ENCODE measurements at regions not wholly inside any gene's neighbourhood (a gene's known extent, or its start where the extent isn't known, plus 50 kb on each side); places are given as distances from the start of the nearest gene placed in this dataset.

- no peak for FAIRE-seq
Observed at GRCh38 chr14:71365361-71365760, 458.1 kb downstream of the PCNX1 start.

- FAIRE-seq: no peak
Observed at GRCh38 chr14:71366861-71367260, 459.6 kb downstream of the PCNX1 start.

GRCh38 chr14:71371711-71372396 lies 464.6 kb downstream of the PCNX1 start:
- no peak for FAIRE-seq

GRCh38 chr14:71372411-71372838 lies 465.2 kb downstream of the PCNX1 start:
- no peak for FAIRE-seq

- no peak for FAIRE-seq
Observed at GRCh38 chr14:71373773-71374172, 466.5 kb downstream of the PCNX1 start.

GRCh38 chr14:71374989-71375388 lies 467.7 kb downstream of the PCNX1 start:
- FAIRE-seq: no peak

- FAIRE-seq: no peak
Observed at GRCh38 chr14:71377099-71377498, 469.8 kb downstream of the PCNX1 start.

GRCh38 chr14:71380271-71380670 lies 473.0 kb downstream of the PCNX1 start:
- FAIRE-seq: no peak

GRCh38 chr14:71381814-71382213 lies 474.6 kb downstream of the PCNX1 start:
- peak; percentile 55 for FAIRE-seq

- FAIRE-seq: no peak
Observed at GRCh38 chr14:71382315-71382714, 475.1 kb downstream of the PCNX1 start.

GRCh38 chr14:71383510-71383909 lies 476.3 kb downstream of the PCNX1 start:
- FAIRE-seq: no peak

GRCh38 chr14:71384007-71384845 lies 477.0 kb downstream of the PCNX1 start:
- FAIRE-seq: no peak

- FAIRE-seq: no peak
Observed at GRCh38 chr14:71387753-71388152, 480.5 kb downstream of the PCNX1 start.

- FAIRE-seq: no peak
Observed at GRCh38 chr14:71388336-71388735, 481.1 kb downstream of the PCNX1 start.

- no peak for FAIRE-seq
Observed at GRCh38 chr14:71388862-71389261, 481.6 kb downstream of the PCNX1 start.

GRCh38 chr14:71394386-71394785 lies 487.1 kb downstream of the PCNX1 start:
- FAIRE-seq: no peak

- FAIRE-seq: no peak
Observed at GRCh38 chr14:71395151-71395604, 487.9 kb downstream of the PCNX1 start.

GRCh38 chr14:71395636-71396035 lies 488.4 kb downstream of the PCNX1 start:
- FAIRE-seq: no peak

- no peak for FAIRE-seq
Observed at GRCh38 chr14:71396050-71396677, 488.9 kb downstream of the PCNX1 start.

GRCh38 chr14:71397371-71397770 lies 490.1 kb downstream of the PCNX1 start:
- no peak for FAIRE-seq

- FAIRE-seq: no peak
Observed at GRCh38 chr14:71398450-71398849, 491.2 kb downstream of the PCNX1 start.

GRCh38 chr14:71399057-71399487 lies 491.8 kb downstream of the PCNX1 start:
- no peak for FAIRE-seq

- FAIRE-seq: no peak
Observed at GRCh38 chr14:71400871-71401321, 493.6 kb downstream of the PCNX1 start.

Measured in endometrium (tissue), 2 donors.